Hepatic stellate cell (primary cell): ENCODE measurements at regions not wholly inside any gene's neighbourhood (a gene's known extent, or its start where the extent isn't known, plus 50 kb on each side); places are given as distances from the start of the nearest gene placed in this dataset.
"Not testable (repeated sequence)": the region's sequence is repeated elsewhere in the genome, so short reads cannot be mapped to it uniquely, and the experiment has no call there.

ENCODE experiments used
- DNase-seq: peaks from one replicate; pipeline ENCODE4 v3.0.0; 2011; ENCODE audit warnings: low spot score

DNA sequence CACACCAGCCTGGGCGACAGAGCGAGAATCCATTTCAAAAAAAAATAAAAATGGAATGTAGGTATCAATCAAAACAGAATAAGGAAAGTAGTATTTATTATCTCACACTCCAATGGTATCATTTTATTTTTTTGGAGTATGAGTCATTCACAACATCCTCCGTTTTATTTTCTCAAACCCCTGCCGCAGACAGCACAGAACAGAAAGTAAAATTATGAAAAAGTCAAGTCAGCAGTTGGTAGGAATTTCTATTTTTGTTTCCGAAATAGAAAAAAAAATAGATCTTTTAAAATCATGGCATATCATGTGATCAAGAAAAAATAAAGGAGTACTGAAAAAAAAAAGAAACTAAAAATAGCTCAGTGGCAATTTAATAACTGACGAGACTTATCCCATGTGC lies 490.7 kb upstream of the TENM3 start:
- no peak for DNase-seq

- DNase-seq = no peak
Measured at GRCh38 chr4:181753207-181753606, 490.0 kb upstream of the TENM3 start.

DNA sequence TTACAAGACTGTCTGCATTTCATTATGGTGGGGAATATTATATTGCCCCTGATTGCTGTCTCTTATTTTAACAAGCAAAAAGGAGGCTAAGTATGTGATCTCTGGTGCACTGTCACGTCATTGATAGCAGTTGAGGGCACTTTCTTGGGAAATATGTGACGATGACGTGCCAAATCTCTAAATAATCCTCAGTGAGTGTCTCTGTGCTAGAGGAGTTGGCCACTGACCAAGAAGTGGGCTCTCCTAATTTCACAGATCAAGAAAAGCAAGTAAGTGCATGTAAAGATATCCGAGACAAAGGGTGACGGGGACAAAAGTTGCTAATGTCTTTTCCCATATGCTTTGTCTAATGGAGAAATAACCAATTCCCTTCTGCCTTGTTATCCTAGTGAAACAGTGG lies 487.4 kb upstream of the TENM3 start:
- no peak for DNase-seq

DNA sequence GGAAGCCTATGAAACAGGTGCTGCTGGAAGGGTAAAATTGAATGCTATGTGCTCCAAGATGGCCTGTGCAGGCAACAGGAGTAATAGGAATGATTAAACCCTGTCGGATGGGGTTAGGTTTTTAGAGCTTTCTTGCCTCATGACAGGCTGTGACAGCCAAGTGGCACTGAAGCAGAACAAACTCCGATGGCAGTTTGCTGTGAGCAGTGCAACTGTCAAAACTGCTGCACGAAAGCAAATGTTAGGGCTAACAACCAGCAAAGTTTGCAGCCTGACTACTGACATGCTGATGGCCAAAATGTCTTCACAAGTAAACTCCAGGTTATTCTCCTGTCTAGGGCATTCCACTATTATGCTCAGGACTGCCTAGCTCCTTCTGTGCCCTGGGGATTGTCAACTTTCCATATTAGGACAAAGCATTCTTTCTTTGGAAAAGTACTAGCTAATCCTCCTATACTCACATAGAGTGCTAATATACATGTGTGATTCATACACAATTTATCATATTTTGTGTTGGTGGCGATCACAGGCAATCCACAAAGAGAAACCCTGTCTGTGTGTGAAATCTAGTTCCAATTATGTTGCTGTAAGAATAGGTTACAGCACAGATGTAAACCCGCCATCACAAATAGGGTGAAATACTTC lies 486.6 kb upstream of the TENM3 start:
- DNase-seq = no peak

DNA sequence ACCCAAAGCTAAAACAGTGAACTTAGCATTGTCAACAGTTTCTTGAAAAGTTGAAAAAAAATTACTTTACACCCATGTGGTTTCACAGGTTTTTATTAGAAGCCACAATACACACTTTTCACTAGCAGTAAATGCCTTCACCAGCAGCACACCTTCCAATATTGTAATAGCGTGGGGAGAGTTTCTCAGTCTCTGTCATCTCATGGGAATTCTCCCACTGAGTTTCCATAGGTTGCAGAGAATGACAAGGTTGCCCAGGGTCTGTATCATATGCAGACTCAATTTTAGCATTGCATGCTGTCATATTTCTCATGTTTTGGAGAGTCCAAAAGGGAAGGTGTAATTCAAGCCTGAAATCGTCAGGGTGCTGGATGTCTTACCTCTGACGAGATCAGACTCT lies 486.1 kb upstream of the TENM3 start:
- DNase-seq = no peak

GRCh38 chr4:181757910-181758660 lies 485.1 kb upstream of the TENM3 start:
- DNase-seq = no peak

GRCh38 chr4:181760560-181760959 lies 482.6 kb upstream of the TENM3 start:
- DNase-seq = no peak

DNA sequence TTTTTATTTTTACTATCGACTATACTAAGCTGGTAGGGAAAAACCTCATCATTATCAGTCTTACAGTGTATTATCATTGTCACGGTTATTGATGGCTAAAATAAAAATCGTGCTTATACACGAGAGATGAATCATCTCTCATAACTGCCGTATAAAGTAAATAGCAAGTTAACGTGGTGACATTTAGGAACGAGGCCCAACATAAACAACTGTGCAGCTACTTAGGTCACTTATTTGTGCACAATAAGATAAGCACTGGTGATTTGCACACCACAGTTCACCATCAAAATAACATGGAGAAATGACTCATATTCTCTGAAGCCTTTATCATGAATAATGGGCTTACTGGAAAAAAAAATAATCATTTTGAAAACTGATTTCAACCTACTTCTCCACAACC lies 482.0 kb upstream of the TENM3 start:
- no peak for DNase-seq

GRCh38 chr4:181766061-181766548 lies 477.1 kb upstream of the TENM3 start:
- no peak for DNase-seq

DNA sequence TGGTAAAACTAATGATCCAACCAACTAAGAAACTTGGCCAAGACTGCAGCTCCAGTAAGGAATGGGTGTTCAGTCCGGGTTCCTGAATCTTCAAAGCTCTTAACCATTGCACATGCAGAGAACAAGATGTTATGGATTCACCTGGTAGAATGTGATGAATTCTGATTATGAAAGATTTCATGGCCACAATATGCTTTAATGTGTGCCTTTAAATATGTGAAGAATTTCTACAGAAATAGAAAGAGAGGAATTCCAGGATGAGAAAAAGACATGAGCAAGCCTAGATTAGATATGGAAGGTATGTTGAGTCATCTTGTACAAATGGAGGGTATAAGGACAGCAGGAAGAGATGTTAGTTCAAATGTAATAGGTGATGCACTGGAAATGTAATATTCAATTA lies 472.2 kb upstream of the TENM3 start:
- no peak for DNase-seq

DNA sequence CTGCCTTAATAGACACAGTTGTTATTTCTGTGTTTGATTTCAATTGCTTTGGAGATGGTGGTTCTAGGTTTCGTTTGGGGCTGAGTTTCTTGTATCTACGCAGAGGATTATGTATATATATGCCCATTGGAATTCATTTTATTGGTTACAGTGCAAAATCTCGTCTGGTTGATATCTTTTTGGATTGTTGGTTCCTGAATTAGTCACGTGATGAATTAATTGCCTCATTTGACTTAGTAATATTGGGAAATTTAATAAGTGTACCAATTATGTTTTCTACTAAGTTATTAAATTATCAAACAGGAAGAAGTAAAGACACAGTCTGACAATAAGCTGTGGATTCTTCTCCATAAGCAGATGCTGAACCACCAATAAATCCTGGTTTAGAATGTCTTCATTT lies 467.9 kb upstream of the TENM3 start:
- no peak for DNase-seq

GRCh38 chr4:181776264-181777054 lies 466.7 kb upstream of the TENM3 start:
- DNase-seq = no peak

DNA sequence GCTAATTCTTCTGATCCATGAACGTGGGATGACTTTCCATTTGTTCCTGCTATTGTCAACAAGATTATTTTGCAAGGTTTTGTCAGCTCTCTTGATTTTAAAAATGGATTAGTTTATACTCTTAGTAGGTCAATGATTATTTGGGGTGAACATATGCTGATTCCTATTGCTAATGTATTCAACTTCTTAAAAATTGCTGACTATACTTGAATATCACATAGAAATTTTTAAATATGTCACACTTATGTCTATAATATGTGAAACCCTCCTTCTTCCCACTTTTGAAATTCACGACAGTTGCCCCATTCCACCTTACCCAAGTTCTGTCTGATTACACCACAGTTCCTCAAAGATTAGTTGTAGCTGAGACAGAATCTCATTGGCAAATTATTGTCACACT lies 465.7 kb upstream of the TENM3 start:
- no peak for DNase-seq

DNA sequence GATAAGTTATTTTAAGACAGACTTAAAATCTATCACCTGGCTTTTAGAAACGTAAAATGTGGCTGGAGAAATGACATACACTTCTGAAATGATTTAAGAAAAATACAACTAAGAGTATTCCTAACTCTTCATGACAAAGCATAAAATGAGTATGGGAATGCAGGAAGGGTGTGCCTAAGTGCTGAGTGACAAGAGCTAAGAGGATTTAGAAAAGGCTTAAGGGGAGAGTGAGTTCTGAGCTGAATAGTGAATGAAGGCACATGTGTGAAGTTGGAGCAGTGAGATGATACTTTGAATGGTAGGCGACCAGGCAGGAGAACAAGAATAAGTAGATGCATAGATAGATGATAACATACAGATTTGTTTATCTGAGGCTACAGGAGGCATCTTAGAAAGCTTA lies 458.3 kb upstream of the TENM3 start:
- DNase-seq = no peak

DNA sequence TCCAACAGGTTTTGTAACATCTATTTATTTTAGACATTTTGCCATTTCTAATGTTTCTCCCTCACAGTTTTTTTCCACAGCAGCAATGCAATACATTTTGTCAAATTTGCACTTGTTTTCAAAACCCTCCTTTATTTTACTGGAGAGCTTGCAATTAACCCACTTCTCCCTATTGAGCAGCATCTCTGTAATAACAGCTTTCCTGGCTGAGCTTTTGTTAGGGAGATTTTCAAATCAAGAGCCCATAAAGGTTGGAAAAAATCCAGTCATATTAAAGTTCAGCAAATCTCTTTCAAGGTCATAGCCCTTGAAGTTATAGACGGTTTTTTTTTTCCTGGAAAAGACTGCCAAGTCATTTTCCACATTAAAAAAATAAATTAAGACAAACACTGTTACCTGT lies 450.6 kb upstream of the TENM3 start:
- no peak for DNase-seq

DNA sequence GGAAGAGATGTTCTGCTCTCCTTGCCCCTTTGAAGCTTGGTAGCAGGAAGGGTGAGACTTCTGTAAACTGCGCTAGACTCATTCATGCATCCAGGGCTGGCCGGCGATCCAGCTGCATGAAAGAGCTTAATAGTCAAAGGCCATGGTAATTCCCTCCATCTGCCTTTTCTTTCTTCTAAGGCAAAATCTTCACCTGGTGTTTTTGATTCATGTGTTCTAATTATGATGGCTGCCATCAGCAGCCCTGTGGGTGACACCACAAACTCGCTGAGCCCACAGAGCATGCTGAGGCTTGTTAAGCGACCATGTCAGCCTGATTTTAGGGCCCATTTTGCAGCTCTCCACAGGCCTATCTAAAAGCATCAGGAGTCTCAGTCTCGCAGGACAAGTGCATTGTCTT lies 450.1 kb upstream of the TENM3 start:
- DNase-seq = no peak

GRCh38 chr4:181796502-181796901 lies 446.7 kb upstream of the TENM3 start:
- DNase-seq = no peak

GRCh38 chr4:181798536-181798935 lies 444.7 kb upstream of the TENM3 start:
- no peak for DNase-seq

- DNase-seq = no peak
Measured at GRCh38 chr4:181799561-181800069, 443.6 kb upstream of the TENM3 start.

DNA sequence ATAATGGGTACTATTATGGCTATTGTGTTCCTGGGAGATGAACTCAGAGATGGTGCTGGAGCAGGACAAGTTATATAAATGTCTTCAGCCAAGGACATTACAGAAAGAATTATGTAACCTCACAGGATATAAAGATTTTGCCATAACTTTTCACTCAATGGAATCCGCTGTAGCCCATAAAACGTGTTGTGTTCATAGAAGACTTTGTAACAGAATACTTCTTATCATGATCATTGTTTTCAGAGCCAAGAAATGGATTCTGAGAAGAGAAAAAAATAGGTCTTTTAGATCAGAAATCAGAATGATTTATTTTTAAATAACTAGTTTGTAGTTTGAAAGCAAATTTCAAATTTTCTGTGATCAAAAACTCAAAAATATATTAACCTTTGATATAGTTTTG lies 441.0 kb upstream of the TENM3 start:
- DNase-seq = no peak

- no peak for DNase-seq
Measured at GRCh38 chr4:181807771-181808170, 435.4 kb upstream of the TENM3 start.

- DNase-seq = no peak
Measured at GRCh38 chr4:181810711-181811110, 432.5 kb upstream of the TENM3 start.

DNA sequence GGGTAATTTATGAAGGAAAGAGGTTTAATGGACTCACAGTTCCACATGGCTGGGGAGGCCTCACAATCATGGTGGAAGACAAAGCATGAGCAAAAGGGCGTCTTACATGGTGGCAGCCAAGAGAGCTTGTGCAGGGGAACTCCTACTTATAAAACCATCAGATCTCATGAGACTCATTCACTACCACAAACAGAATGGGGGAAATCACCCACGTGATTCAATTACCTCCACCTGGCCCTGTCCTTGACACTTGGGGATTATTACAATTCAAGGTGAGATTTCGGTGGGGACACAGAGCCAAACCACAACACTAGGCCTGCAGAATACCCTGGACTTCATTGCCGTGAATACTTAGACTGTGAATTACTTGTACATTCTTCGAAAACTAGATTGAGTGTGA lies 431.7 kb upstream of the TENM3 start:
- DNase-seq = not testable (repeated sequence)
